ENCODE measurements at regions not wholly inside any gene's neighbourhood (a gene's known extent, or its start where the extent isn't known, plus 50 kb on each side); places are given as distances from the start of the nearest gene placed in this dataset.

- peaks cover 8% of the 10 kb centered on the region for H3K27me3 ChIP-seq (ENCODE audit: low read depth)
- in situ Hi-C loops (cut with MboI; ENCODE audit: low sequenced_read_pairs), result no loop called here
- H3K4me1 ChIP-seq, result 0 out of 2 replicates have a peak, but pooled peaks cover 4% of the 10 kb centered on the region
- no peaks in the 10 kb centered on the region for H3K36me3 ChIP-seq (replicated peaks)
- no peaks in the 10 kb centered on the region for H3K9me3 ChIP-seq
- no peak for DNase-seq (ENCODE audit: low spot score in 2 of 2)
- no peak overlapping the region for H3K4me3 ChIP-seq
Observed at GRCh38 chr4:74535512-74535911, 90.6 kb downstream of the AREG start.

GRCh38 chr4:74536557-74536956 is 91.6 kb downstream of the AREG start:
- in situ Hi-C loops (cut with MboI; ENCODE audit: low sequenced_read_pairs), result no loop called here
- no peak overlapping the region for H3K4me3 ChIP-seq
- DNase-seq (ENCODE audit: low spot score in 2 of 2), result no peak
- H3K27me3 ChIP-seq (ENCODE audit: low read depth), result peaks cover 8% of the 10 kb centered on the region
- H3K36me3 ChIP-seq (replicated peaks), result no peaks in the 10 kb centered on the region
- no peaks in the 10 kb centered on the region for H3K9me3 ChIP-seq
- 0 out of 2 replicates have a peak, but pooled peaks cover 4% of the 10 kb centered on the region for H3K4me1 ChIP-seq

GRCh38 chr4:74537459-74537858 is 92.5 kb downstream of the AREG start:
- no peaks in the 10 kb centered on the region for H3K36me3 ChIP-seq (replicated peaks)
- no peak for DNase-seq (ENCODE audit: low spot score in 2 of 2)
- in situ Hi-C loops (cut with MboI; ENCODE audit: low sequenced_read_pairs), result no loop called here

GRCh38 chr4:74539044-74539790 is 94.3 kb downstream of the AREG start:
- peaks cover 4% of the 10 kb centered on the region for H3K27me3 ChIP-seq (ENCODE audit: low read depth)
- no peak overlapping the region for H3K4me3 ChIP-seq
- no peak for DNase-seq (ENCODE audit: low spot score in 2 of 2)
- no peaks in the 10 kb centered on the region for H3K9me3 ChIP-seq
- in situ Hi-C loops (cut with MboI; ENCODE audit: low sequenced_read_pairs), result no loop called here
- H3K36me3 ChIP-seq (replicated peaks), result no peaks in the 10 kb centered on the region
- H3K4me1 ChIP-seq, result no peaks in the 10 kb centered on the region

More at GRCh38 chr4:74537459-74537858, 92.5 kb downstream of the AREG start:
- H3K4me1 ChIP-seq, result 0 out of 2 replicates have a peak, but pooled peaks cover 2% of the 10 kb centered on the region
- peaks cover 8% of the 10 kb centered on the region for H3K27me3 ChIP-seq (ENCODE audit: low read depth)
- no peak overlapping the region for H3K4me3 ChIP-seq
- H3K9me3 ChIP-seq, result no peaks in the 10 kb centered on the region

GRCh38 chr4:74540193-74540592 is 95.3 kb downstream of the AREG start:
- Histone ChIP-seq H3K27me3 (ENCODE audit: low read depth) (no peaks in the 10 kb centered on the region), H3K4me3 (no peak overlapping the region), H3K36me3 (replicated peaks) (no peaks in the 10 kb centered on the region), H3K4me1 (no peaks in the 10 kb centered on the region), H3K9me3 (no peaks in the 10 kb centered on the region)
- no peak for DNase-seq (ENCODE audit: low spot score in 2 of 2)
- in situ Hi-C loops (cut with MboI; ENCODE audit: low sequenced_read_pairs), result no loop called here

- Histone ChIP-seq H3K36me3 (replicated peaks) (no peaks in the 10 kb centered on the region), H3K4me3 (no peak overlapping the region), H3K27me3 (ENCODE audit: low read depth) (no peaks in the 10 kb centered on the region), H3K4me1 (no peaks in the 10 kb centered on the region), H3K9me3 (no peaks in the 10 kb centered on the region)
- DNase-seq (ENCODE audit: low spot score in 2 of 2), result no peak
- in situ Hi-C loops (cut with MboI; ENCODE audit: low sequenced_read_pairs), result no loop called here
Observed at GRCh38 chr4:74541667-74542066, 96.7 kb downstream of the AREG start.

GRCh38 chr4:74543231-74543781 is 98.4 kb downstream of the AREG start:
- Histone ChIP-seq H3K4me3 (no peak overlapping the region), H3K9me3 (no peaks in the 10 kb centered on the region), H3K27me3 (ENCODE audit: low read depth) (no peaks in the 10 kb centered on the region), H3K4me1 (no peaks in the 10 kb centered on the region), H3K36me3 (replicated peaks) (no peaks in the 10 kb centered on the region)
- in situ Hi-C loops (cut with MboI; ENCODE audit: low sequenced_read_pairs), result no loop called here
- no peak for DNase-seq (ENCODE audit: low spot score in 2 of 2)

- Histone ChIP-seq H3K9me3 (no peaks in the 10 kb centered on the region), H3K36me3 (replicated peaks) (no peaks in the 10 kb centered on the region), H3K27me3 (ENCODE audit: low read depth) (no peaks in the 10 kb centered on the region), H3K4me3 (no peak overlapping the region), H3K4me1 (no peaks in the 10 kb centered on the region)
- no peak for DNase-seq (ENCODE audit: low spot score in 2 of 2)
- in situ Hi-C loops (cut with MboI; ENCODE audit: low sequenced_read_pairs), result no loop called here
Observed at GRCh38 chr4:74543983-74544382, 99.0 kb downstream of the AREG start.

- Histone ChIP-seq H3K36me3 (replicated peaks) (no peaks in the 10 kb centered on the region), H3K4me1 (no peaks in the 10 kb centered on the region), H3K27me3 (ENCODE audit: low read depth) (no peaks in the 10 kb centered on the region), H3K9me3 (no peaks in the 10 kb centered on the region), H3K4me3 (no peak overlapping the region)
- no peak for DNase-seq (ENCODE audit: low spot score in 2 of 2)
- in situ Hi-C loops (cut with MboI; ENCODE audit: low sequenced_read_pairs), result no loop called here
Observed at GRCh38 chr4:74544655-74545361, 99.9 kb downstream of the AREG start.

- no peak overlapping the region for H3K4me3 ChIP-seq
- in situ Hi-C loops (cut with MboI; ENCODE audit: low sequenced_read_pairs), result no loop called here
- no peaks in the 10 kb centered on the region for H3K27me3 ChIP-seq (ENCODE audit: low read depth)
- no peak for DNase-seq (ENCODE audit: low spot score in 2 of 2)
- H3K4me1 ChIP-seq, result no peaks in the 10 kb centered on the region
- H3K36me3 ChIP-seq (replicated peaks), result no peaks in the 10 kb centered on the region
- H3K9me3 ChIP-seq, result no peaks in the 10 kb centered on the region
Observed at GRCh38 chr4:74545448-74545847, 100.5 kb downstream of the AREG start.

GRCh38 chr4:74546057-74546456 is 101.1 kb downstream of the AREG start:
- Histone ChIP-seq H3K4me1 (no peaks in the 10 kb centered on the region), H3K4me3 (no peak overlapping the region), H3K27me3 (ENCODE audit: low read depth) (no peaks in the 10 kb centered on the region), H3K9me3 (no peaks in the 10 kb centered on the region), H3K36me3 (replicated peaks) (no peaks in the 10 kb centered on the region)
- in situ Hi-C loops (cut with MboI; ENCODE audit: low sequenced_read_pairs), result no loop called here
- no peak for DNase-seq (ENCODE audit: low spot score in 2 of 2)

GRCh38 chr4:74547042-74547441 is 102.1 kb downstream of the AREG start:
- Histone ChIP-seq H3K4me1 (no peaks in the 10 kb centered on the region), H3K27me3 (ENCODE audit: low read depth) (no peaks in the 10 kb centered on the region), H3K9me3 (no peaks in the 10 kb centered on the region), H3K36me3 (replicated peaks) (no peaks in the 10 kb centered on the region), H3K4me3 (no peak overlapping the region)
- in situ Hi-C loops (cut with MboI; ENCODE audit: low sequenced_read_pairs), result no loop called here
- DNase-seq (ENCODE audit: low spot score in 2 of 2), result no peak

GRCh38 chr4:74548561-74548960 is 103.6 kb downstream of the AREG start:
- no peaks in the 10 kb centered on the region for H3K27me3 ChIP-seq (ENCODE audit: low read depth)
- DNase-seq (ENCODE audit: low spot score in 2 of 2), result no peak
- H3K9me3 ChIP-seq, result no peaks in the 10 kb centered on the region
- H3K4me1 ChIP-seq, result no peaks in the 10 kb centered on the region
- H3K4me3 ChIP-seq, result no peak overlapping the region
- H3K36me3 ChIP-seq (replicated peaks), result no peaks in the 10 kb centered on the region
- in situ Hi-C loops (cut with MboI; ENCODE audit: low sequenced_read_pairs), result no loop called here

GRCh38 chr4:74549936-74550335 is 105.0 kb downstream of the AREG start:
- in situ Hi-C loops (cut with MboI; ENCODE audit: low sequenced_read_pairs), result no loop called here
- Histone ChIP-seq H3K36me3 (replicated peaks) (no peaks in the 10 kb centered on the region), H3K27me3 (ENCODE audit: low read depth) (no peaks in the 10 kb centered on the region), H3K9me3 (no peaks in the 10 kb centered on the region), H3K4me1 (no peaks in the 10 kb centered on the region), H3K4me3 (no peak overlapping the region)
- DNase-seq (ENCODE audit: low spot score in 2 of 2), result no peak

All from HAP-1 (cell line).